KMS-11 (cell line): ENCODE measurements at regions not wholly inside any gene's neighbourhood (a gene's known extent, or its start where the extent isn't known, plus 50 kb on each side); places are given as distances from the start of the nearest gene placed in this dataset.

Source experiments
- H2AFZ ChIP-seq: fragments of 200-600 bp; sonication (generic); 2 replicates; pipeline ENCODE4 v1.6.1; 2016; ENCODE audit warnings: antibody characterized with exemption, mixed run types, low read depth
- H3K27ac ChIP-seq: fragments of 200-600 bp; sonication (generic); 2 replicates; pipeline ENCODE4 v1.6.1; 2016; ENCODE audit warnings: mild to moderate bottlenecking, mixed run types
- H3K27me3 ChIP-seq: fragments of 200-600 bp; sonication (generic); 2 replicates; pipeline ENCODE4 v1.6.1; 2017; ENCODE audit warnings: mild to moderate bottlenecking, low read depth, mixed run types, moderate library complexity; ENCODE audit not compliant: insufficient read depth
- H3K36me3 ChIP-seq: fragments of 200-600 bp; sonication (generic); 2 replicates; pipeline ENCODE4 v1.6.1; 2017; ENCODE audit warnings: mild to moderate bottlenecking, mixed run types; ENCODE audit not compliant: insufficient read depth
- H3K4me1 ChIP-seq: fragments of 200-600 bp; sonication (generic); 2 replicates; pipeline ENCODE4 v1.6.1; 2016; ENCODE audit warnings: mild to moderate bottlenecking, low read depth, mixed run types; ENCODE audit not compliant: poor library complexity, severe bottlenecking
- H3K4me2 ChIP-seq: fragments of 200-600 bp; sonication (generic); 2 replicates; pipeline ENCODE4 v1.7.0; 2016; ENCODE audit warnings: mild to moderate bottlenecking, mixed run types
- H3K4me3 ChIP-seq: fragments of 200-600 bp; sonication (generic); IDR thresholded peaks from 2 replicates; pipeline ENCODE4 v1.6.1; 2017; ENCODE audit warnings: low read depth, low read length, mixed read lengths; ENCODE audit not compliant: insufficient read depth
- H3K79me2 ChIP-seq: fragments of 200-600 bp; sonication (generic); 2 replicates; pipeline ENCODE4 v1.6.1; 2016; ENCODE audit warnings: low read depth, mixed run types; ENCODE audit not compliant: insufficient read depth
- H3K9ac ChIP-seq: fragments of 200-600 bp; sonication (generic); 2 replicates; pipeline ENCODE4 v1.6.1; 2016; ENCODE audit warnings: mild to moderate bottlenecking, mixed run types
- H4K20me1 ChIP-seq: fragments of 200-600 bp; sonication (generic); 2 replicates; pipeline ENCODE4 v1.6.1; 2016; ENCODE audit warnings: mild to moderate bottlenecking, mixed run types; ENCODE audit not compliant: insufficient read depth
- CTCF ChIP-seq: fragments of 200-600 bp; sonication (generic); conservative IDR thresholded peaks from 2 replicates; pipeline ENCODE4 v1.6.1; 2017; ENCODE audit warnings: low read depth, mild to moderate bottlenecking, antibody characterized with exemption, low read length, moderate library complexity, mixed read lengths

GRCh38 chr11:37747121-37747520 lies 1149.1 kb upstream of the RAG2 start:
- Histone ChIP-seq H3K79me2 (no peaks in the 10 kb centered on the region), H3K9ac (no peak overlapping the region), H4K20me1 (no peaks in the 10 kb centered on the region), H3K4me3 (no peak overlapping the region), H3K27me3 (no peaks in the 10 kb centered on the region), H3K27ac (no peak overlapping the region), H3K36me3 (no peaks in the 10 kb centered on the region), H2AFZ (no peak overlapping the region), H3K4me1 (no peaks in the 10 kb centered on the region), H3K4me2 (no peak overlapping the region)
- no peak for TF ChIP-seq CTCF

GRCh38 chr11:37727371-37727770 lies 1129.3 kb upstream of the RAG2 start:
- no peak overlapping the region for H3K27ac ChIP-seq
- H2AFZ ChIP-seq, result no peak overlapping the region
- no peak overlapping the region for H3K4me2 ChIP-seq
- no peak overlapping the region for H3K4me3 ChIP-seq
- H3K4me1 ChIP-seq, result no peaks in the 10 kb centered on the region
- no peak for TF ChIP-seq CTCF
- no peaks in the 10 kb centered on the region for H3K79me2 ChIP-seq
- no peaks in the 10 kb centered on the region for H4K20me1 ChIP-seq
- H3K27me3 ChIP-seq, result no peaks in the 10 kb centered on the region
- H3K9ac ChIP-seq, result no peak overlapping the region
- H3K36me3 ChIP-seq, result no peaks in the 10 kb centered on the region

- H3K4me2 ChIP-seq, result no peak overlapping the region
- no peak for TF ChIP-seq CTCF
Observed at GRCh38 chr11:37724315-37724714, 1126.3 kb upstream of the RAG2 start.

GRCh38 chr11:37721485-37721884 lies 1123.4 kb upstream of the RAG2 start:
- no peak for TF ChIP-seq CTCF
- H3K4me1 ChIP-seq, result no peaks in the 10 kb centered on the region
- H3K4me3 ChIP-seq, result no peak overlapping the region
- H3K27ac ChIP-seq, result no peak overlapping the region
- no peaks in the 10 kb centered on the region for H3K36me3 ChIP-seq
- no peaks in the 10 kb centered on the region for H4K20me1 ChIP-seq
- no peak overlapping the region for H3K9ac ChIP-seq
- no peaks in the 10 kb centered on the region for H3K79me2 ChIP-seq
- no peak overlapping the region for H2AFZ ChIP-seq
- H3K4me2 ChIP-seq, result no peak overlapping the region
- H3K27me3 ChIP-seq, result no peaks in the 10 kb centered on the region

More at GRCh38 chr11:37724315-37724714, 1126.3 kb upstream of the RAG2 start:
- Histone ChIP-seq H3K79me2 (no peaks in the 10 kb centered on the region), H2AFZ (no peak overlapping the region), H3K27ac (no peak overlapping the region), H3K9ac (no peak overlapping the region), H3K4me3 (no peak overlapping the region), H4K20me1 (no peaks in the 10 kb centered on the region), H3K36me3 (no peaks in the 10 kb centered on the region), H3K27me3 (no peaks in the 10 kb centered on the region), H3K4me1 (no peaks in the 10 kb centered on the region)
